ENCODE measurements at regions not wholly inside any gene's neighbourhood (a gene's known extent, or its start where the extent isn't known, plus 50 kb on each side); places are given as distances from the start of the nearest gene placed in this dataset.

- TF ChIP-seq, protein P1, sequence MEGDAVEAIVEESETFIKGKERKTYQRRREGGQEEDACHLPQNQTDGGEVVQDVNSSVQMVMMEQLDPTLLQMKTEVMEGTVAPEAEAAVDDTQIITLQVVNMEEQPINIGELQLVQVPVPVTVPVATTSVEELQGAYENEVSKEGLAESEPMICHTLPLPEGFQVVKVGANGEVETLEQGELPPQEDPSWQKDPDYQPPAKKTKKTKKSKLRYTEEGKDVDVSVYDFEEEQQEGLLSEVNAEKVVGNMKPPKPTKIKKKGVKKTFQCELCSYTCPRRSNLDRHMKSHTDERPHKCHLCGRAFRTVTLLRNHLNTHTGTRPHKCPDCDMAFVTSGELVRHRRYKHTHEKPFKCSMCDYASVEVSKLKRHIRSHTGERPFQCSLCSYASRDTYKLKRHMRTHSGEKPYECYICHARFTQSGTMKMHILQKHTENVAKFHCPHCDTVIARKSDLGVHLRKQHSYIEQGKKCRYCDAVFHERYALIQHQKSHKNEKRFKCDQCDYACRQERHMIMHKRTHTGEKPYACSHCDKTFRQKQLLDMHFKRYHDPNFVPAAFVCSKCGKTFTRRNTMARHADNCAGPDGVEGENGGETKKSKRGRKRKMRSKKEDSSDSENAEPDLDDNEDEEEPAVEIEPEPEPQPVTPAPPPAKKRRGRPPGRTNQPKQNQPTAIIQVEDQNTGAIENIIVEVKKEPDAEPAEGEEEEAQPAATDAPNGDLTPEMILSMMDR (conservative IDR thresholded peaks at IDR 0.05) = no peak
- no peak for TF ChIP-seq ZFX (IDR thresholded peaks at IDR 0.05)
Measured at GRCh38 chr3:6455031-6455430, 405.9 kb upstream of the GRM7 start.
